ENCODE measurements at regions not wholly inside any gene's neighbourhood (a gene's known extent, or its start where the extent isn't known, plus 50 kb on each side); places are given as distances from the start of the nearest gene placed in this dataset.
A peak's percentile ranks its signal among the peaks of the same experiment; 100 is the strongest.

DNA sequence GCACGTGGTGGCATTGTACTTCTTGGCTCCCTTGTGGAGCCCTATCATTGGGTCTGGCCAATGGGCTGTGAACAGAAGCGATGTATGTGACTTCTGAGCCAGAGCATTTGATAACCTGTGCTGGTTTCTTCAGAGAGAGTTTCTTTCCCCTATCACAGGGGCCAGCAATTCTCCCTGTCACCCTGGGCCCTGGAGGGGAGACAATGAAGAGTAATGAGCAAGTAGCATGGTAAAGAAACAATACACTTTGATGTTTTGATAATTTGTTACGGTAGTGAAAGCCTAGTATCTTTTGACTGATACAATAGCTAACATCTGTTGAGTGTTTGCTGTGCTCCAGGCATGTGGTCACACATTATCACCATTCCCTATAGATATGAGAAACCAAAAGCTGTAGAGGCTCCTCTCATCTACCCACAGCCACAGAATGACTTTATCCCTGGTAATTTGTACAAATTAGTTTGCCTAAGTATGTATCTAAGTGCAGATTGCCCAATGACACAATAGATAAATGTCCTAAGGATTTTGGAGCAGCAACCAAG is 113.4 kb upstream of the SVIL start:
- H3K4me1 ChIP-seq (ENCODE audit: control insufficient read depth, insufficient read depth, low read length), result peaks cover 43% of the 10 kb centered on the region
- H3K27me3 ChIP-seq (replicated peaks; ENCODE audit: control insufficient read depth, insufficient read depth, low read length), result no peaks in the 10 kb centered on the region
- H3K9ac ChIP-seq (ENCODE audit: low read length), result no peak overlapping the region
- no peaks in the 10 kb centered on the region for H3K9me3 ChIP-seq (ENCODE audit: control insufficient read depth, low read length)
- H3K4me3 ChIP-seq (ENCODE audit: low read length), result no peak overlapping the region
- no peaks in the 10 kb centered on the region for H3K36me3 ChIP-seq (ENCODE audit: control insufficient read depth, insufficient read depth, low read length, severe bottlenecking)
- no peak for DNase-seq (ENCODE audit: low read depth)

DNA sequence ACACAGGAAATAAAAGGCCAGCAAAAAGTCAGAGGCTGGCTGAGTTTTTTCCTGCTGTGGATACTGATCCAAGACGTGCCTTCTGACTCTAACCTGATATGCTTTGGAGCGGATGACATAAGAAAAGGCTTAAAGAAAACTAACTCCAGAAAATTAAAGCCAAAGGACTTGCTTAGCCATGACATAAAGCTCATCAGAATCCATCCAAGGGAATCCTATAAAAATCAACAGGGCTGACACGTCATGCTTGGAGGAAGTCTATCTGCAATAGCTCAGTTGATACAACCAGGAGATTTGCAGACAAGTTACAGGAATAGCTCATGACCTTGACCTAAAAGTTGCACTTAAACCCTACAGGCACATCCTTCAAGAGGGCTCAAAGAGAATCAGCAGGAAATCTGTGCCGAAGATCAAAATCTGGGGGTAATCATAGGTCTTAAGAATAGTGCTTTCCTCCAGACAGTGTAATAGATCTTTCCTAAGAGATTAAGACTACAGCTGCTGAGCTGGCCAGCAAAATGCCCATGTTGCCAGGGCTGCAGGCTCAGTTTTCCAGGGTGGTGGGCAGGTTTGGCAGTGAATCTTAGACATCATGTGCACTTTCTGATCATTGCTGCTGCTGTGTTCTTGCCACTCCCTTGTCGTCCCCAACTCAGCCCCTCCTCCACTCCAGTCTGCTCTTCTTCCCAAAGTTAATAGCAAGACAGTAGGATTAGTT is 111.5 kb upstream of the SVIL start:
- peaks cover 41% of the 10 kb centered on the region for H3K4me1 ChIP-seq (ENCODE audit: control insufficient read depth, insufficient read depth, low read length)

DNA sequence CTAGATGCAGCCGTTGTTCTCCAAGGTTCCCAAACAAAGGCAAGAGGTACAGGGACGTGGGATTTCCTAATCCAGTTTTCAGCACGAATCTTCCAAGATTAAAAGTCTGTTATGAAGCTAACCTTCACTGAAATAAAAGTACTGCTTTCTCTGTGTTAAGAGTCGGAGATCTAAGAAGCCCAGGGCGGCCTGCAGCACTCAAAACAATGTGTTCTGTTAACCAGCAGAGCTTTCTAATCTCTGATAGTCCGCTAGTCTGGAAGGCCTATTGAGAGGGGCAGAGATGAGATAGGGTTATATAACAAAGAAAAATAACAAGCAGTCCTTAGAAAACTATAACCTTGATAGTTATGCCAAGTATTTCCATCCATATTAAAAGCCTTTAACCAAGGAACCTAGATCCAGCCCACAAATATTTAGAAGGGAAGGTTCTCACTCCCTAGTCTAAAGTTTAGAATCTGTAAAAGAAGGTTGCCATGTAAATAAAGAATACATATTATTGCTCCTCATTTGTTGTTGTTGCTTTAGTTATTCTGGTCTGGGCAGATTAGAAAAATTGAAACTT is 106.3 kb upstream of the SVIL start:
- no peaks in the 10 kb centered on the region for H3K36me3 ChIP-seq (ENCODE audit: control insufficient read depth, insufficient read depth, low read length, severe bottlenecking)
- no peaks in the 10 kb centered on the region for H3K27me3 ChIP-seq (replicated peaks; ENCODE audit: control insufficient read depth, insufficient read depth, low read length)
- no peak overlapping the region for H3K9ac ChIP-seq (ENCODE audit: low read length)
- H3K9me3 ChIP-seq (ENCODE audit: control insufficient read depth, low read length), result no peaks in the 10 kb centered on the region
- H3K4me1 ChIP-seq (ENCODE audit: control insufficient read depth, insufficient read depth, low read length), result peaks cover 9% of the 10 kb centered on the region
- no peak for DNase-seq (ENCODE audit: low read depth)
- no peak overlapping the region for H3K4me3 ChIP-seq (ENCODE audit: low read length)

More for the DNA sequence above, 111.5 kb upstream of the SVIL start:
- Histone ChIP-seq H3K36me3 (ENCODE audit: control insufficient read depth, insufficient read depth, low read length, severe bottlenecking) (no peaks in the 10 kb centered on the region), H3K27me3 (replicated peaks; ENCODE audit: control insufficient read depth, insufficient read depth, low read length) (no peaks in the 10 kb centered on the region), H3K9me3 (ENCODE audit: control insufficient read depth, low read length) (no peaks in the 10 kb centered on the region), H3K4me3 (ENCODE audit: low read length) (no peak overlapping the region), H3K9ac (ENCODE audit: low read length) (peak overlapping the region; percentile 33)
- DNase-seq (ENCODE audit: low read depth), result peak; percentile 37

DNA sequence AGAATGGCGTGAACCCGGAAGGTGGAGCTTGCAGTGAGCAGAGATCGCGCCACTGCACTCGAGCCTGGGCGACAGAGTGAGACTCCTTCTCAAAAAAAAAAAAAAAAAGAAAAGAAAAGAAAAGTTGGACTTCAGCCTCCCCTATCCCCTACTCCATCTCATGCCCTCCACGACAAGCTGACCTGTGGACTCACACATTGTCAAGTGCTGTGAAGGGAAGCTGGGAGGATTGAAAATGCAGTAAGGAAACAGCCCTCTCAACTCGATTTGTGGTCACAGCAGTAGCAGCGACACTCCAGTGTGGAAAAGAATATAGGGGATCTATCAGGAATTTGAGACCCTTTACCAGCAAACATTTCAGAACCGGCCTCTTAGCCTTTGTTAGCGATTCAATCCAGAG is 103.6 kb upstream of the SVIL start:
- no peak overlapping the region for H3K9ac ChIP-seq (ENCODE audit: low read length)
- H3K4me3 ChIP-seq (ENCODE audit: low read length), result no peak overlapping the region

DNA sequence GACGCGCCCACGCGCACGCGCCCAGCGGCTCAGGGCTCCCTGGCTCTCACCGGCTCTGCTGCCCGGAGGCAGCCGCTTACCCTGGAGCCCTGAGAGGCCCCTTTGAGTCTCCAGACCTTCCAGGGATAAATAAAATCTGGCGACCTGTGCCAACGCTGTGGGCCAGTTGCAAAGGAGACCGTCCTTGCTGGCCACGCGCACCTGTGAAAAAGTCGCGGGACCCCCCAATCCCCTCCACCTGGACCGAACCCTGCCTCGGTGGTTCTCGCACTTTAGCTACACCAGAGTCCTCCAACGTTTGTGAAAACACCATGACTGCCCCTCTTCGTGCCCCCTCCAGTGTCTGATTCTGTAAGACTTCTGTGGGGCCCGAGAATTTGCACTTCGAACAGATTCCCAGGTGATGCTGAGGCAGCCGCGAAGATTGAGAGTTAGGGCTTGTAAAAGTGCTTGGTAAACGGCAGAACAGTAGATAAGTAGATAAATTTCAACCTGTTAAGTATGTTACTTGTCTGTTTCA is 102.4 kb upstream of the SVIL start:
- DNase-seq (ENCODE audit: low read depth), result no peak
- Histone ChIP-seq H3K9ac (ENCODE audit: low read length) (peak overlapping the region; percentile 94), H3K36me3 (ENCODE audit: control insufficient read depth, insufficient read depth, low read length, severe bottlenecking) (no peaks in the 10 kb centered on the region), H3K27me3 (replicated peaks; ENCODE audit: control insufficient read depth, insufficient read depth, low read length) (no peaks in the 10 kb centered on the region), H3K4me3 (ENCODE audit: low read length) (peak overlapping the region; percentile 94), H3K4me1 (ENCODE audit: control insufficient read depth, insufficient read depth, low read length) (peaks cover 26% of the 10 kb centered on the region), H3K9me3 (ENCODE audit: control insufficient read depth, low read length) (no peaks in the 10 kb centered on the region)

More for the DNA sequence above, 103.6 kb upstream of the SVIL start:
- H3K27me3 ChIP-seq (replicated peaks; ENCODE audit: control insufficient read depth, insufficient read depth, low read length), result no peaks in the 10 kb centered on the region
- DNase-seq (ENCODE audit: low read depth), result no peak
- H3K9me3 ChIP-seq (ENCODE audit: control insufficient read depth, low read length), result no peaks in the 10 kb centered on the region
- peaks cover 21% of the 10 kb centered on the region for H3K4me1 ChIP-seq (ENCODE audit: control insufficient read depth, insufficient read depth, low read length)
- no peaks in the 10 kb centered on the region for H3K36me3 ChIP-seq (ENCODE audit: control insufficient read depth, insufficient read depth, low read length, severe bottlenecking)

DNA sequence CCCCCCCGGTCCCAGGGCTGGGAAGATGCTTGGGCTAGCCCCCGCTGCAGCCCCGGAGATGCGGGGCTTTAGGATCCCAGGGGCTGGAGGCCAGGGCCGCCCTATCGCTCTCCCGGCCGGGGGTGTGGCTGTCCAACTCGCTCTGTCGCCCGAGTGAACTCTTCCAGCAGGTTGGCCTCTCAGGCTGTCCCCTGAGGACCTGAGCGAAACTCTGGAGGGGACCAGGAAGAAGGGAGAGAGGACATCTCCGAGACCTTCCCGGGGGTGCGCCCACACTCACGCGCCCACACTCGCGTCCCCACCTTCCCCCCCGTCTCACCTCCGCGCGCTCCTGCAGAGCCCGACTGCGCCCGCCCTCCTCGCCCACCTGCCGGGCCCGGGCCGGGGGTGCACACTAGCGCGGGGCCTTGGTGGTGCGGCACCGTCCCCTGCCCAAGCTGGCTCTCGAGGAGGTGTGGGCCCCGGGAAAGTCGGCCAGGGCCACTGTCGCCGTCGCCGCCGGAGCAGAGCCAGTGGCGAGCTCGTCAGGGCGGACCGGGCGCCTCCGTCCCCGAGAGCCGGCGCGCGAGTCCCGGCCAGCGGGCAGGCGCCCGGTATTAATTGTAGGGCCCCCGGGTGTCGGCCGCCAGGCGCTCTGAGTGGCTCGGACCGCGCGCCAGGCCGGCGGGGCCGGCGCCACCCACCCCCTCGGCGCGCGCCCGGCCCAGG is 101.7 kb upstream of the SVIL start:
- H3K4me1 ChIP-seq (ENCODE audit: control insufficient read depth, insufficient read depth, low read length), result peaks cover 26% of the 10 kb centered on the region
- no peaks in the 10 kb centered on the region for H3K27me3 ChIP-seq (replicated peaks; ENCODE audit: control insufficient read depth, insufficient read depth, low read length)
- H3K9me3 ChIP-seq (ENCODE audit: control insufficient read depth, low read length), result no peaks in the 10 kb centered on the region
- H3K9ac ChIP-seq (ENCODE audit: low read length), result peak overlapping the region; percentile 94
- peak; percentile 90 for DNase-seq (ENCODE audit: low read depth)
- H3K36me3 ChIP-seq (ENCODE audit: control insufficient read depth, insufficient read depth, low read length, severe bottlenecking), result no peaks in the 10 kb centered on the region
- H3K4me3 ChIP-seq (ENCODE audit: low read length), result peak overlapping the region; percentile 94

DNA sequence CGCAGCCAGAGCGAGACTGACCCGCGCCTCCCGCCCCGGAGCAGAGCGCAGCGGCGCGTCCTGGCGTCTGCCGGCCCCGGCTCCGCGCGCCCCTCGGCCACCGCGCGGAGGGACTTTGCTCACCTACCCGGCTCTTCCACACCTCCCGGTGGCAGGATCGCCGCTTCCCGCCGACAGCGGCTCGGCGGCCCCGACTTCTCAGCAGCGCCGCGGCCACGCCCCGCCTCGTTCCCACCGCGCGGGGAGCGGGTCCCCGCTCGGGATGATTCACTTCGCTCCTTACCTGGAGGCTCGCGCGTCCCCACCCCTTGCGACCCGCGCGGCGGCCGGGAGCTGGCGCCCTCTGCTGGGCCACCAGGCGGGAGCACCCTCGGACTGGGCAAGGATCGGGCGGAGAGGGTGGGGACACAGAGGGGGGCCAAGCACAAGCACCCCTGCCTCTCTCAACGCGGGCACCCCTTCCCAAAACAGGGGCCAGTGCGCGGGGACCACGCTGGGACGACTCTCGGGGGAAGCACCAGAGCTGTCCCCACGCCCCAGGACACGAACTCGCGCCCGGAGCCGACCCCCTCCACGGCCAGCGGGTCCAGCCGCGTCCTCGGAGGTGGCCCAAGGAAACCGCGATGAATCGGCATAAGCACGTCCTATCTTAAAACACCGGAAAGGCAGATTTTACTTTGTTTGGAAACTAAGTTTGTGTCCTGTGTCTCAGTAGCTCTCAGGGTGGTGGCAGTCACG is 101.0 kb upstream of the SVIL start:
- Histone ChIP-seq H3K27me3 (replicated peaks; ENCODE audit: control insufficient read depth, insufficient read depth, low read length) (no peaks in the 10 kb centered on the region), H3K4me3 (ENCODE audit: low read length) (peak overlapping the region; percentile 94), H3K9me3 (ENCODE audit: control insufficient read depth, low read length) (no peaks in the 10 kb centered on the region), H3K4me1 (ENCODE audit: control insufficient read depth, insufficient read depth, low read length) (peaks cover 21% of the 10 kb centered on the region), H3K36me3 (ENCODE audit: control insufficient read depth, insufficient read depth, low read length, severe bottlenecking) (no peaks in the 10 kb centered on the region), H3K9ac (ENCODE audit: low read length) (peak overlapping the region; percentile 94)
- peak; percentile 90 for DNase-seq (ENCODE audit: low read depth)

DNA sequence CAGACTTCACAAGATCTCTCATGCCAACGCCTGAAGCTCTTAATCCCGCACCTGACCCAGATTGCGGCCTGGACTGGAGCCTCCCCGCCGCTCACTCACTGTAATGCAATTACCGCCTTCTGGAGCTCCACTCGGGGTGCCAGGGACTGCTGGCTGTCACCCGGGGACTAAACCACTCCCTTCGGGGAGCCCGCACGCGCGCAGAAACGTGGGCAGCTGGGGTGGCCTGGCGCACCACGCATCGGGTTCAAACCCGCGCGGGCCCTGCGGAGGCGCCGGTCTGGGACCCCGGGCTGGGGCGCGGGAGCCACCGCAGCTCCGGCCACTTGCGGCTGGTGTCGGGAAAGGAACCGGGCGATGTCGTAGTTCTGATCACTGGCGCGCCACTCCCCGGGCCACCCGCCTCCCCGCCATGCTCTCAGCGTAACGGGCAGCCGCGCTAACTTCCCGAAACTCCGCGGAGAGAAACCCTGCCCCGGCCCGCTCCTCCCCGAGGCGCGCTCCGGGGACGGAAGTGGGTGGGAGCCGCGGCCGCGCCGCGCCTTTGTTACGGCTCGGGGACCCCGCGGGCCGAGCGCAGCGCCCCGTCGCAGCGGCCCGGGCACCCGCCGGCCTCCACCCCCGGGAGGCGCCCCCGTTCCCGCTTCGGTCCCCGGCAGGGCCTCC is 100.3 kb upstream of the SVIL start:
- peaks cover 2% of the 10 kb centered on the region for H3K36me3 ChIP-seq (ENCODE audit: control insufficient read depth, insufficient read depth, low read length, severe bottlenecking)
- DNase-seq (ENCODE audit: low read depth), result peak; percentile 67
- H3K4me3 ChIP-seq (ENCODE audit: low read length), result peak overlapping the region; percentile 94
- peaks cover 19% of the 10 kb centered on the region for H3K4me1 ChIP-seq (ENCODE audit: control insufficient read depth, insufficient read depth, low read length)
- no peaks in the 10 kb centered on the region for H3K27me3 ChIP-seq (replicated peaks; ENCODE audit: control insufficient read depth, insufficient read depth, low read length)
- no peaks in the 10 kb centered on the region for H3K9me3 ChIP-seq (ENCODE audit: control insufficient read depth, low read length)
- H3K9ac ChIP-seq (ENCODE audit: low read length), result peak overlapping the region; percentile 94

DNA sequence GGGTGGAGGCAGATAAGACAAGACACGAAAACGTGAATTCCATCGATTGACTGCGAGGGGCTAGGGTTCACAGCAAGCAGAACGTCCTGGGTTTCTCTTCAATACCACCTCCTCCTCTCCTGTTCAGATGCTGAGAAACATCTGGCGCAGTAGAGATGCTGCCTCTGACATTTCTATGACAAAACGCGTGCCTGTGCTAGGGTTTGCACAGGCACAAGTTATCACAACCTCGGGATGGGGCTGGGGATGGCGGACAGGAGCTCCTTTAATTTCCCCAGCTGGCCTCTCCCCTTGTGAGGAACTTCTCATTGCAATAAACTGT is 99.8 kb upstream of the SVIL start:
- Histone ChIP-seq H3K9me3 (ENCODE audit: control insufficient read depth, low read length) (no peaks in the 10 kb centered on the region), H3K27me3 (replicated peaks; ENCODE audit: control insufficient read depth, insufficient read depth, low read length) (no peaks in the 10 kb centered on the region), H3K36me3 (ENCODE audit: control insufficient read depth, insufficient read depth, low read length, severe bottlenecking) (peaks cover 6% of the 10 kb centered on the region), H3K4me3 (ENCODE audit: low read length) (peak overlapping the region; percentile 94), H3K9ac (ENCODE audit: low read length) (peak overlapping the region; percentile 94), H3K4me1 (ENCODE audit: control insufficient read depth, insufficient read depth, low read length) (peaks cover 19% of the 10 kb centered on the region)
- DNase-seq (ENCODE audit: low read depth), result no peak

DNA sequence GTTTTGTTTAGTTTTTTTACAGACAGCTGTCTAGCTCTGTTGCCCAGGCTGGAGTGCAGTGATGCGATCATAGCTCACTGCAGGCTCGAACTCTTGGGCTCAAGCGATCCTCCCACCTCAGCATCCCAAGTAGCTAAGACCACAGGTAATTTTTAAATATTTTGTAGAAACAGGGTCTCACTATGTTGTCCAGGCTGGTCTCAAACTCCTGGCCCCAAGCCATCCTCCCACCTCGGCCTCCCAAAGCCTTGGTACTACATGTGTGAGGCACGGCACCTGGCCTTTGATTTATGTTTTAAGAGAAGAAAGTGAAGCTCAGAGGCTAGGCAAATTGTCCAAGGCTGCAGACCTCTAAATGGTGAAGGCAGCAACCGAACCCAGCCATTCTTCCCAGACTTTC is 98.6 kb upstream of the SVIL start:
- Histone ChIP-seq H3K36me3 (ENCODE audit: control insufficient read depth, insufficient read depth, low read length, severe bottlenecking) (peaks cover 14% of the 10 kb centered on the region), H3K4me3 (ENCODE audit: low read length) (peak overlapping the region; percentile 94), H3K9me3 (ENCODE audit: control insufficient read depth, low read length) (no peaks in the 10 kb centered on the region), H3K9ac (ENCODE audit: low read length) (peak overlapping the region; percentile 94), H3K4me1 (ENCODE audit: control insufficient read depth, insufficient read depth, low read length) (peaks cover 19% of the 10 kb centered on the region), H3K27me3 (replicated peaks; ENCODE audit: control insufficient read depth, insufficient read depth, low read length) (no peaks in the 10 kb centered on the region)
- no peak for DNase-seq (ENCODE audit: low read depth)
